Osteocyte (in vitro differentiated cells): ENCODE measurements at regions not wholly inside any gene's neighbourhood (a gene's known extent, or its start where the extent isn't known, plus 50 kb on each side); places are given as distances from the start of the nearest gene placed in this dataset.

Experiments used
- DNase-seq: peaks from one replicate; pipeline ENCODE4 v3.0.0; 2021; ENCODE audit warnings: mixed read lengths; ENCODE audit not compliant: unreplicated experiment; ENCODE audit errors: extremely low spot score
- H3K27ac Mint-ChIP-seq: one replicate; pipeline ENCODE4 v1.8.0; 2021; ENCODE audit warnings: mild to moderate bottlenecking, mixed read lengths; ENCODE audit not compliant: unreplicated experiment
- H3K27me3 Mint-ChIP-seq: one replicate; pipeline ENCODE4 v1.8.0; 2021; ENCODE audit warnings: mixed read lengths; ENCODE audit not compliant: unreplicated experiment
- H3K36me3 Mint-ChIP-seq: one replicate; pipeline ENCODE4 v1.8.0; 2021; ENCODE audit warnings: mixed read lengths; ENCODE audit not compliant: unreplicated experiment
- H3K4me1 Mint-ChIP-seq: one replicate; pipeline ENCODE4 v1.8.0; 2021; ENCODE audit warnings: mixed read lengths; ENCODE audit not compliant: unreplicated experiment
- H3K4me3 Mint-ChIP-seq: one replicate; pipeline ENCODE4 v1.8.0; 2021; ENCODE audit warnings: mild to moderate bottlenecking, moderate library complexity, mixed read lengths; ENCODE audit not compliant: unreplicated experiment
- H3K9me3 Mint-ChIP-seq: one replicate; pipeline ENCODE4 v1.8.0; 2021; ENCODE audit warnings: mixed read lengths; ENCODE audit not compliant: unreplicated experiment
- TF ChIP-seq, protein P1 (sequence below): fragments of 200-600 bp; sonication (generic); IDR thresholded peaks from 2 replicates; pipeline ENCODE4 v1.5.0; 2021; ENCODE audit warnings: antibody characterized with exemption, mild to moderate bottlenecking, moderate library complexity

DNA sequence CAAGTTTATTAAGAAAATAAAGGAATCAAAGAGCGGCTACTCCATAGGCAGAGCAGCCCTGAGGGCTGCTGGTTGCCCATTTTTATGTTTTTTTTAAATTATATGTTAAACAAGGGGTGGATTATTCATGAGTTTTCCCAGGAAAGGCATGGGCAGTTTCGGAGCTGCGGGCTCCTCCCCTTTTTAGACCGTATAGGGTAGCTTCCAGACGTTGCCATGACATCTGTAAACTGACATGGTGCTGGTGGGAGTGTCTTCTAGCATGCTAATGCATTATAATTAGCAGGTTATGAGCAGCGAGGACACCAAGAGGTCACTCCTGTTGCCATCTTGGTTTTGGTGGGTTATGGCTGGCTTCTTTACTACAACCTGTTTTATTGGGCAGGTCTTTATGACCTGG, 301.8 kb downstream of the TFAP2C start:
- H3K9me3 Mint-ChIP-seq = no peaks in the 10 kb centered on the region
- no peak for DNase-seq
- H3K27me3 Mint-ChIP-seq = peaks cover 30% of the 10 kb centered on the region
- TF ChIP-seq, protein P1, sequence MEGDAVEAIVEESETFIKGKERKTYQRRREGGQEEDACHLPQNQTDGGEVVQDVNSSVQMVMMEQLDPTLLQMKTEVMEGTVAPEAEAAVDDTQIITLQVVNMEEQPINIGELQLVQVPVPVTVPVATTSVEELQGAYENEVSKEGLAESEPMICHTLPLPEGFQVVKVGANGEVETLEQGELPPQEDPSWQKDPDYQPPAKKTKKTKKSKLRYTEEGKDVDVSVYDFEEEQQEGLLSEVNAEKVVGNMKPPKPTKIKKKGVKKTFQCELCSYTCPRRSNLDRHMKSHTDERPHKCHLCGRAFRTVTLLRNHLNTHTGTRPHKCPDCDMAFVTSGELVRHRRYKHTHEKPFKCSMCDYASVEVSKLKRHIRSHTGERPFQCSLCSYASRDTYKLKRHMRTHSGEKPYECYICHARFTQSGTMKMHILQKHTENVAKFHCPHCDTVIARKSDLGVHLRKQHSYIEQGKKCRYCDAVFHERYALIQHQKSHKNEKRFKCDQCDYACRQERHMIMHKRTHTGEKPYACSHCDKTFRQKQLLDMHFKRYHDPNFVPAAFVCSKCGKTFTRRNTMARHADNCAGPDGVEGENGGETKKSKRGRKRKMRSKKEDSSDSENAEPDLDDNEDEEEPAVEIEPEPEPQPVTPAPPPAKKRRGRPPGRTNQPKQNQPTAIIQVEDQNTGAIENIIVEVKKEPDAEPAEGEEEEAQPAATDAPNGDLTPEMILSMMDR = no peak
- no peaks in the 10 kb centered on the region for H3K36me3 Mint-ChIP-seq
- H3K4me1 Mint-ChIP-seq = peaks cover 18% of the 10 kb centered on the region
- no peak overlapping the region for H3K27ac Mint-ChIP-seq
- no peak overlapping the region for H3K4me3 Mint-ChIP-seq

DNA sequence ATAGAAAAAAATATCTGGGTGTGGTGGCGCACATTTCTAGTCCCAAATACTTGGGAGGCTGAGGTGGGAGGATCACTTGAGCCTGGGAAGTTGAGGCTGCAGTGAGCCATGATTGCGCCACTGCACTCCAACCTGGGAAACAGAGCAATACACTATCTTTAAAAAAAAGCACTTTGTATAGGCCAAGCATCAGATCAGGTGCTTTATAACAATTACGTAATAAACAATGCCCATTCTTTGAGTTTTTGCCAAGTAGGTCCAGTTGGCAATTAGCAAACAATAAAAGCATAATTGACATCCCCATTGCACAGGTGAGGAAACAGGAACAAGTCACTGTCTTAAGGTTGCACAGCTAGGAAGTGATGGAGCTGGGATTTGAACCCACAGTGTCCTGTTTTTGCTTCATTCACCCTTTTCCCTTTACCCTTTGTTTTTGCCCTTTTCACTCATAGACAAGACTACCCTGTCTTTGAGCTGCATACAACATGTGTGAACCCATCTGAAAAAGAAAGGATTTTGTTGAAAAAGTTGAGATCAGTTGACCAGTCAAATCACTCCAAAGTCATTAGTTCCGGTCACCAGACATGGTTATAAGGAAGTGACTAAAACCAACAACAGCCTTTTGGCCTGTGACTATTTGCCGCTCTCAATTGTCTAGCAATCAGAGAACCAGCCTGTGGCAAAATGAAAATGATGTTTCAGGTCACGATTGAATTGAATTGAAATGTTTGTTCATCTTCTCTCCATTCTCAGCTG, 303.6 kb downstream of the TFAP2C start:
- Mint-ChIP-seq H3K27me3 (peaks cover 13% of the 10 kb centered on the region), H3K27ac (no peak overlapping the region), H3K9me3 (no peaks in the 10 kb centered on the region), H3K36me3 (no peaks in the 10 kb centered on the region), H3K4me3 (no peak overlapping the region), H3K4me1 (peaks cover 15% of the 10 kb centered on the region)
- no peak for DNase-seq
- TF ChIP-seq, protein P1 = no peak

DNA sequence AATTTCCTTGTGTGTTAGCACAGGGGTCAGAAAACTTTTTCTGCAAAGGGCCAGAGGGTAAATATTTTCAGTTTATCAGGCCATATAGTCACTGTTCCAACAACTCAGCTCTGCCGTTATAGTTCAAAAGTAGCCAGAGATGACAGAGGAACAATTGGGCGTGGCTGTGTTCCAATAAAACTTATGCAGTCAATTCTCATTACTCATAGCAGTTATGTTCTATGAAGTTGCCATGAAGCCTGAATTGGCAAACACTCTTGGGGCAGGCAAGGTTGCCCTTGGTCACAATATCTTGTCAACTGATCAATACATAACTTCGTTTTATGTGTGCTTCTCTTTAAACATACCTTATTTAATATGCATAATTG, 304.2 kb downstream of the TFAP2C start:
- Mint-ChIP-seq H3K27me3 (peaks cover 11% of the 10 kb centered on the region), H3K9me3 (no peaks in the 10 kb centered on the region), H3K36me3 (no peaks in the 10 kb centered on the region), H3K4me1 (peaks cover 15% of the 10 kb centered on the region), H3K4me3 (no peak overlapping the region), H3K27ac (no peak overlapping the region)
- TF ChIP-seq, protein P1 = no peak
- DNase-seq = no peak

DNA sequence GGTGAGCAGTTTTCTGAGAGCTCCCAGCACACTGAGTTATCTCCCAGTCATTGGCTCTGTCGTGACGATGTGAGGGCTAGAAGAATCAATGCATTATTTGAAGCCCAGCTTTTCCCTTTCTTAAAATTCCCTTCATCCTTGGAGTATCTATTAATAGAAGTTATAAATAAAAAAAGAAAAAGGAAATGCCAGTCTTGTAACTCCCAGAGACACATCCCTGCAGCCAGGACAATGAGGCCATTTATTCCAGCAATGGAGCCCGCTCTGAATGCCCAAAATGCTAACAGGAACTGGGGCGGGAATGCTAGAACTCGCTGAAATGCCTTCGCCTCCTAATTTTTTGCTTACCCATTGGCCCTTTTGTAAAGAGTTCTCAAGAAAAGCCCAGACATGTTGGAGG, 305.8 kb downstream of the TFAP2C start:
- peaks cover 15% of the 10 kb centered on the region for H3K4me1 Mint-ChIP-seq
- TF ChIP-seq, protein P1 = no peak
- H3K27me3 Mint-ChIP-seq = peaks cover 2% of the 10 kb centered on the region
- no peak overlapping the region for H3K4me3 Mint-ChIP-seq
- H3K36me3 Mint-ChIP-seq = no peaks in the 10 kb centered on the region
- DNase-seq = no peak
- no peak overlapping the region for H3K27ac Mint-ChIP-seq
- H3K9me3 Mint-ChIP-seq = no peaks in the 10 kb centered on the region

DNA sequence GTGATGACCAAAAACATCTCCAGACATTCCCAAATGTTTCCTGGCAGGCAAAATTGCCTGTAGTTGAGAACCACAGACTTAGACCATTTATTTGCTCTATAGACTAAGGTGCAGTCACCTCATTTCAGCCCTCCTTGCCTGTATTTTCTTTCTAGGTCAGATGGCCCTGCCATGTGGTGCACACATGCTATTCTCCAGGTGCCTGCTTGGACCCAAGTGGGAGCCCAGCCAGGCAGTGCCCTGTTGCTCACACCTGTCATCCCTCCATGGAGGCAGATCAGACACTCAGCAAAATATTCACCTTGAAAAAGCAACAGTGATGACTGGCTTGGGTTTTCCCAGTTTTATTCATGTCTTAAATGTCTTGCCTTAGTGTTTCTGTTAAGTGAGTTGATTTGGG, 311.4 kb downstream of the TFAP2C start:
- Mint-ChIP-seq H3K27ac (no peak overlapping the region), H3K36me3 (no peaks in the 10 kb centered on the region), H3K9me3 (no peaks in the 10 kb centered on the region), H3K4me3 (no peak overlapping the region), H3K27me3 (peaks cover 2% of the 10 kb centered on the region), H3K4me1 (peaks cover 19% of the 10 kb centered on the region)
- TF ChIP-seq, protein P1 = no peak
- no peak for DNase-seq
